ENCODE measurements at regions not wholly inside any gene's neighbourhood (a gene's known extent, or its start where the extent isn't known, plus 50 kb on each side); places are given as distances from the start of the nearest gene placed in this dataset.
A peak's percentile ranks its signal among the peaks of the same experiment; 100 is the strongest.

- Histone ChIP-seq H3K27ac (ENCODE audit: low read depth, low read length) (peak overlapping the region; percentile 4), H3K27me3 (ENCODE audit: insufficient read depth, low read length) (no peaks in the 10 kb centered on the region), H3K9me3 (ENCODE audit: low read depth, low read length) (no peaks in the 10 kb centered on the region), H2AFZ (ENCODE audit: low read length) (peak overlapping the region; percentile 73), H3K36me3 (ENCODE audit: insufficient read depth, low read length) (no peaks in the 10 kb centered on the region), H3K79me2 (ENCODE audit: insufficient read depth, low read length) (no peaks in the 10 kb centered on the region), H4K20me1 (ENCODE audit: insufficient read depth, low read length) (no peaks in the 10 kb centered on the region), H3K4me2 (ENCODE audit: insufficient read depth, low read length) (no peak overlapping the region), H3K4me1 (ENCODE audit: insufficient read depth, low read length) (no peaks in the 10 kb centered on the region), H3K4me3 (ENCODE audit: insufficient read depth, low read length) (no peak overlapping the region)
- TF ChIP-seq CTCF (IDR thresholded peaks at IDR 0.05; ENCODE audit: extremely low read depth, low read depth, low read length): no peak
- peak; percentile 53 for DNase-seq (ENCODE audit: insufficient read length, low spot score, missing footprints)
These were observed 69.0 kb upstream of the CCN2 start for GRCh38 chr6:132020138-132020581.

GRCh38 chr6:132019586-132019985 is 68.4 kb upstream of the CCN2 start:
- Histone ChIP-seq H3K4me3 (ENCODE audit: insufficient read depth, low read length) (no peak overlapping the region), H3K79me2 (ENCODE audit: insufficient read depth, low read length) (no peaks in the 10 kb centered on the region), H3K9me3 (ENCODE audit: low read depth, low read length) (no peaks in the 10 kb centered on the region), H3K27me3 (ENCODE audit: insufficient read depth, low read length) (no peaks in the 10 kb centered on the region), H2AFZ (ENCODE audit: low read length) (peak overlapping the region; percentile 73), H4K20me1 (ENCODE audit: insufficient read depth, low read length) (no peaks in the 10 kb centered on the region), H3K36me3 (ENCODE audit: insufficient read depth, low read length) (no peaks in the 10 kb centered on the region), H3K4me1 (ENCODE audit: insufficient read depth, low read length) (no peaks in the 10 kb centered on the region), H3K4me2 (ENCODE audit: insufficient read depth, low read length) (no peak overlapping the region), H3K27ac (ENCODE audit: low read depth, low read length) (no peak overlapping the region)
- no peak for TF ChIP-seq CTCF (IDR thresholded peaks at IDR 0.05; ENCODE audit: extremely low read depth, low read depth, low read length)
- DNase-seq (ENCODE audit: insufficient read length, low spot score, missing footprints): no peak

GRCh38 chr6:132017942-132018341 is 66.8 kb upstream of the CCN2 start:
- Histone ChIP-seq H3K9me3 (ENCODE audit: low read depth, low read length) (no peaks in the 10 kb centered on the region), H2AFZ (ENCODE audit: low read length) (no peak overlapping the region), H4K20me1 (ENCODE audit: insufficient read depth, low read length) (no peaks in the 10 kb centered on the region), H3K4me1 (ENCODE audit: insufficient read depth, low read length) (no peaks in the 10 kb centered on the region), H3K4me2 (ENCODE audit: insufficient read depth, low read length) (no peak overlapping the region), H3K79me2 (ENCODE audit: insufficient read depth, low read length) (no peaks in the 10 kb centered on the region), H3K36me3 (ENCODE audit: insufficient read depth, low read length) (no peaks in the 10 kb centered on the region), H3K27me3 (ENCODE audit: insufficient read depth, low read length) (no peaks in the 10 kb centered on the region), H3K27ac (ENCODE audit: low read depth, low read length) (no peak overlapping the region), H3K4me3 (ENCODE audit: insufficient read depth, low read length) (no peak overlapping the region)
- DNase-seq (ENCODE audit: insufficient read length, low spot score, missing footprints): no peak
- TF ChIP-seq CTCF (IDR thresholded peaks at IDR 0.05; ENCODE audit: extremely low read depth, low read depth, low read length): no peak

- H2AFZ ChIP-seq (ENCODE audit: low read length): no peak overlapping the region
- no peaks in the 10 kb centered on the region for H3K9me3 ChIP-seq (ENCODE audit: low read depth, low read length)
- TF ChIP-seq CTCF (IDR thresholded peaks at IDR 0.05; ENCODE audit: extremely low read depth, low read depth, low read length): no peak
- no peaks in the 10 kb centered on the region for H3K79me2 ChIP-seq (ENCODE audit: insufficient read depth, low read length)
- H3K36me3 ChIP-seq (ENCODE audit: insufficient read depth, low read length): no peaks in the 10 kb centered on the region
- H3K4me1 ChIP-seq (ENCODE audit: insufficient read depth, low read length): peaks cover 6% of the 10 kb centered on the region
- H3K4me2 ChIP-seq (ENCODE audit: insufficient read depth, low read length): no peak overlapping the region
- no peaks in the 10 kb centered on the region for H4K20me1 ChIP-seq (ENCODE audit: insufficient read depth, low read length)
- H3K4me3 ChIP-seq (ENCODE audit: insufficient read depth, low read length): no peak overlapping the region
- H3K27me3 ChIP-seq (ENCODE audit: insufficient read depth, low read length): no peaks in the 10 kb centered on the region
- H3K27ac ChIP-seq (ENCODE audit: low read depth, low read length): no peak overlapping the region
- no peak for DNase-seq (ENCODE audit: insufficient read length, low spot score, missing footprints)
These were observed 65.2 kb upstream of the CCN2 start for GRCh38 chr6:132016396-132016795.
